ENCODE measurements at regions not wholly inside any gene's neighbourhood (a gene's known extent, or its start where the extent isn't known, plus 50 kb on each side); places are given as distances from the start of the nearest gene placed in this dataset.

- DNase-seq: no peak
Measured at GRCh38 chr5:152016421-152016820, 91.8 kb upstream of the GLRA1 start.

GRCh38 chr5:152007653-152008335 is 83.1 kb upstream of the GLRA1 start:
- no peak for DNase-seq

- no peak for DNase-seq
Measured at GRCh38 chr5:152004095-152004494, 79.4 kb upstream of the GLRA1 start.

Data from activated CD4-positive, alpha-beta T cell treated with anti-CD3 and anti-CD28 coated beads, Interleukin-2, amount 50 U/mL, for 4 hours (primary cell).